ENCODE measurements at regions not wholly inside any gene's neighbourhood (a gene's known extent, or its start where the extent isn't known, plus 50 kb on each side); places are given as distances from the start of the nearest gene placed in this dataset.

DNA sequence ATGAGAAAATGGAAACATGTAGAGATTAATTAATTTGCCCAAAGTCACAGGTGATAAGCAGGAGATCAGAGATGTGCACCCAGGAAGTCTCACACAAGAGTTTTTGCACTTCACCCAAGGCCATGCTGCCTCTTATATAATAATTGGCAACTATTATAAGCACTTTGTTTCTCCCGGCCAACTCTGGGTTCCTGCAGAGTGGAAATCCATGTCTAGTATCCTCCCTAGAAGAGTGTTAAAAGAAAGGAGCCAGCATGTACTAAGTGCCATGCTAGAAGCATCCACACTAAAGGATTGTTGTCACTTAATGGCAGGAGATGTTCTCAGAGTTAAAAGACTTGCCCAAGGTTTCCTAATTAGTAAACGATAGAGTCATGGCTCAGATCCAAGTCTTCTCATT, 470.3 kb downstream of the OMA1 start:
- TF ChIP-seq, protein P1, sequence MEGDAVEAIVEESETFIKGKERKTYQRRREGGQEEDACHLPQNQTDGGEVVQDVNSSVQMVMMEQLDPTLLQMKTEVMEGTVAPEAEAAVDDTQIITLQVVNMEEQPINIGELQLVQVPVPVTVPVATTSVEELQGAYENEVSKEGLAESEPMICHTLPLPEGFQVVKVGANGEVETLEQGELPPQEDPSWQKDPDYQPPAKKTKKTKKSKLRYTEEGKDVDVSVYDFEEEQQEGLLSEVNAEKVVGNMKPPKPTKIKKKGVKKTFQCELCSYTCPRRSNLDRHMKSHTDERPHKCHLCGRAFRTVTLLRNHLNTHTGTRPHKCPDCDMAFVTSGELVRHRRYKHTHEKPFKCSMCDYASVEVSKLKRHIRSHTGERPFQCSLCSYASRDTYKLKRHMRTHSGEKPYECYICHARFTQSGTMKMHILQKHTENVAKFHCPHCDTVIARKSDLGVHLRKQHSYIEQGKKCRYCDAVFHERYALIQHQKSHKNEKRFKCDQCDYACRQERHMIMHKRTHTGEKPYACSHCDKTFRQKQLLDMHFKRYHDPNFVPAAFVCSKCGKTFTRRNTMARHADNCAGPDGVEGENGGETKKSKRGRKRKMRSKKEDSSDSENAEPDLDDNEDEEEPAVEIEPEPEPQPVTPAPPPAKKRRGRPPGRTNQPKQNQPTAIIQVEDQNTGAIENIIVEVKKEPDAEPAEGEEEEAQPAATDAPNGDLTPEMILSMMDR (conservative IDR thresholded peaks at IDR 0.05) = no peak
- TF ChIP-seq EZH2 (IDR thresholded peaks at IDR 0.05; ENCODE audit: low read depth) = no peak

All from PC-9 (cell line).